GM23338 (cell line): ENCODE measurements at regions not wholly inside any gene's neighbourhood (a gene's known extent, or its start where the extent isn't known, plus 50 kb on each side); places are given as distances from the start of the nearest gene placed in this dataset.

ENCODE experiments used
- ATAC-seq: fragments of 200-7000 bp; cut with Tn5 transposase; 3 replicates; pipeline ENCODE4 v1.9.1; 2020
- DNase-seq: peaks from one replicate; pipeline ENCODE4 v3.0.0-alpha.2; 2015; ENCODE audit warnings: low spot score
- H2AFZ ChIP-seq: fragments of 200-600 bp; sonication (generic); 2 replicates; pipeline ENCODE4 v1.8.0; 2016; ENCODE audit warnings: antibody characterized with exemption, mild to moderate bottlenecking, moderate library complexity
- H3F3A ChIP-seq: fragments of 200-600 bp; sonication (generic); replicated peaks from 2 replicates; pipeline ENCODE4 v1.8.0; 2017; ENCODE audit warnings: antibody characterized with exemption, mixed run types, low read depth
- H3K27ac ChIP-seq: fragments of 200-600 bp; sonication (generic); 2 replicates; pipeline ENCODE4 v1.6.1; 2016; ENCODE audit warnings: low read depth
- H3K27me3 ChIP-seq: fragments of 200-600 bp; sonication (generic); 2 replicates; pipeline ENCODE4 v1.8.0; 2016; ENCODE audit warnings: mild to moderate bottlenecking, mixed run types, moderate library complexity; ENCODE audit not compliant: insufficient read depth
- H3K36me3 ChIP-seq: fragments of 200-600 bp; sonication (generic); 2 replicates; pipeline ENCODE4 v1.8.0; 2016; ENCODE audit warnings: mild to moderate bottlenecking; ENCODE audit not compliant: insufficient read depth
- H3K4me1 ChIP-seq: fragments of 200-600 bp; sonication (generic); 2 replicates; pipeline ENCODE4 v1.8.0; 2016; ENCODE audit warnings: mild to moderate bottlenecking, moderate library complexity; ENCODE audit not compliant: insufficient read depth
- H3K4me2 ChIP-seq: fragments of 200-600 bp; sonication (generic); 2 replicates; pipeline ENCODE4 v1.7.1; 2017; ENCODE audit warnings: mixed run types
- H3K4me3 ChIP-seq: fragments of 200-600 bp; sonication (generic); 2 replicates; pipeline ENCODE4 v1.6.1; 2016; ENCODE audit warnings: mixed run types
- H3K79me2 ChIP-seq: fragments of 200-600 bp; sonication (generic); replicated peaks from 2 replicates; pipeline ENCODE4 v1.8.0; 2017; ENCODE audit warnings: mild to moderate bottlenecking; ENCODE audit not compliant: insufficient read depth
- H3K9me2 ChIP-seq: fragments of 200-600 bp; sonication (generic); 2 replicates; pipeline ENCODE4 v1.8.0; 2017; ENCODE audit not compliant: insufficient read depth
- H4K20me1 ChIP-seq: fragments of 200-600 bp; sonication (generic); replicated peaks from 2 replicates; pipeline ENCODE4 v1.8.0; 2017; ENCODE audit warnings: mild to moderate bottlenecking; ENCODE audit not compliant: insufficient read depth
- H3K27ac Mint-ChIP-seq: 2 replicates; pipeline ENCODE4 v1.8.0; 2020; ENCODE audit warnings: inconsistent platforms, mild to moderate bottlenecking, moderate library complexity, mixed read lengths
- H3K27me3 Mint-ChIP-seq: 3 replicates; pipeline ENCODE4 v1.8.0; 2022; ENCODE audit warnings: low read depth, mild to moderate bottlenecking, moderate library complexity, mixed read lengths, inconsistent platforms; ENCODE audit not compliant: insufficient read depth, poor library complexity
- H3K36me3 Mint-ChIP-seq: 3 replicates; pipeline ENCODE4 v1.8.0; 2021; ENCODE audit warnings: low read depth, mild to moderate bottlenecking, inconsistent platforms, moderate library complexity, mixed read lengths
- H3K4me1 Mint-ChIP-seq: 3 replicates; pipeline ENCODE4 v1.8.0; 2020; ENCODE audit warnings: mild to moderate bottlenecking, inconsistent platforms, mixed read lengths
- H3K4me3 Mint-ChIP-seq: 3 replicates; pipeline ENCODE4 v1.8.0; 2021; ENCODE audit warnings: moderate library complexity, mild to moderate bottlenecking, inconsistent platforms, mixed read lengths
- H3K9me3 Mint-ChIP-seq: 3 replicates; pipeline ENCODE4 v1.8.0; 2020; ENCODE audit warnings: moderate library complexity, mild to moderate bottlenecking, inconsistent platforms, mixed read lengths
- CREB1 ChIP-seq: fragments of 250-450 bp; sonication (Bioruptor Pico); IDR thresholded peaks from 2 replicates; pipeline ENCODE4 v1.5.0; 2020; ENCODE audit warnings: low read depth, mild to moderate bottlenecking, moderate library complexity
- EZH2 ChIP-seq: fragments of 200-600 bp; sonication (generic); IDR thresholded peaks from one replicate; pipeline ENCODE4 v1.8.0; 2017; ENCODE audit warnings: antibody characterized with exemption, mild to moderate bottlenecking, low read depth; ENCODE audit not compliant: unreplicated experiment
- EZH2phosphoT487 ChIP-seq: fragments of 200-600 bp; sonication (generic); IDR thresholded peaks from one replicate; pipeline ENCODE4 v1.8.1; 2018; ENCODE audit warnings: antibody characterized with exemption; ENCODE audit not compliant: unreplicated experiment
- JUNB ChIP-seq: IDR thresholded peaks from one replicate; pipeline ENCODE4 v1.6.1; 2016; ENCODE audit warnings: antibody characterized with exemption; ENCODE audit not compliant: unreplicated experiment
- NANOG ChIP-seq: IDR thresholded peaks from 2 replicates; pipeline ENCODE4 v1.6.1; 2016; ENCODE audit warnings: antibody characterized with exemption, borderline replicate concordance
- POLR2AphosphoS5 ChIP-seq: IDR thresholded peaks from 2 replicates; pipeline ENCODE4 v1.6.1; 2016; ENCODE audit warnings: antibody characterized with exemption, low read depth
- REST ChIP-seq: IDR thresholded peaks from one replicate; pipeline ENCODE4 v1.6.1; 2018; ENCODE audit warnings: antibody characterized with exemption; ENCODE audit not compliant: unreplicated experiment
- STAT1 ChIP-seq: IDR thresholded peaks from one replicate; pipeline ENCODE4 v1.6.1; 2016; ENCODE audit warnings: antibody characterized with exemption; ENCODE audit not compliant: unreplicated experiment
- ZNF114 ChIP-seq: fragments of 250-450 bp; sonication (Bioruptor Pico); IDR thresholded peaks from 2 replicates; pipeline ENCODE4 v1.5.0; 2020; ENCODE audit warnings: mild to moderate bottlenecking, moderate library complexity
- ZNF331 ChIP-seq: fragments of 250-450 bp; sonication (Bioruptor Pico); IDR thresholded peaks from 2 replicates; pipeline ENCODE4 v1.5.0; 2020; ENCODE audit warnings: low read depth, mild to moderate bottlenecking, moderate library complexity
- TF ChIP-seq, protein P1 (sequence below), 2 experiments: fragments of 200-600 bp in 1 of 2; sonication (generic) in 1 of 2; conservative IDR thresholded peaks; 2 replicates each; pipeline versions ENCODE4 v1.5.1 to v1.6.1; 2016 to 2017; ENCODE audit warnings: antibody characterized with exemption in 2 of 2, low read depth in 2 of 2, mild to moderate bottlenecking in 2 of 2, moderate library complexity in 1 of 2
- TF ChIP-seq, protein P2 (sequence below): IDR thresholded peaks from 2 replicates; pipeline ENCODE4 v1.6.1; 2016; ENCODE audit warnings: antibody characterized with exemption

DNA sequence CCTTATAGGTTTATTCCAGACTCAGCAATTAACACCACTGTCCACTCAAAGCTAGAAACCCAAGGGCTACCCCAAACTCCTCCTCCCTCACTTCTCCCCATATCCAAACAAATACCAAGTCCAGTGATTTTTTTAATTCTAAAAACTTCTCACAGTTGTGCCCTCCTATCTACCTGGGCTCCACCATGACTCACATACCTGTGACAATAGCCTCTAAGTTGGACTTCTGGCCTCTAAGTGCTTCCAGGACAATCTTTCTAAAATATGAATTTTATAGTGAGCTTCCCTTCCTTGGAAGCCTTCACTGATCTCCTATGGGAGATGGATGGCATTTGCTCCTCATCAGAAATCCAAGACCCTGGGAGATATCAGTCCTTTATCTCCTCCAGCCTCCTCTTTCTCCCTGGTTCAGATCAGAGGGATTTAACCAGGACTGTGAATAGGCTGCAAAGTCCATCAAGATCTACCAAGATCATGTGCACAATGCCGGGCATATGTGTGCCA lies 219.3 kb downstream of the TOMM20 start (continued):
- TF ChIP-seq, protein P1, sequence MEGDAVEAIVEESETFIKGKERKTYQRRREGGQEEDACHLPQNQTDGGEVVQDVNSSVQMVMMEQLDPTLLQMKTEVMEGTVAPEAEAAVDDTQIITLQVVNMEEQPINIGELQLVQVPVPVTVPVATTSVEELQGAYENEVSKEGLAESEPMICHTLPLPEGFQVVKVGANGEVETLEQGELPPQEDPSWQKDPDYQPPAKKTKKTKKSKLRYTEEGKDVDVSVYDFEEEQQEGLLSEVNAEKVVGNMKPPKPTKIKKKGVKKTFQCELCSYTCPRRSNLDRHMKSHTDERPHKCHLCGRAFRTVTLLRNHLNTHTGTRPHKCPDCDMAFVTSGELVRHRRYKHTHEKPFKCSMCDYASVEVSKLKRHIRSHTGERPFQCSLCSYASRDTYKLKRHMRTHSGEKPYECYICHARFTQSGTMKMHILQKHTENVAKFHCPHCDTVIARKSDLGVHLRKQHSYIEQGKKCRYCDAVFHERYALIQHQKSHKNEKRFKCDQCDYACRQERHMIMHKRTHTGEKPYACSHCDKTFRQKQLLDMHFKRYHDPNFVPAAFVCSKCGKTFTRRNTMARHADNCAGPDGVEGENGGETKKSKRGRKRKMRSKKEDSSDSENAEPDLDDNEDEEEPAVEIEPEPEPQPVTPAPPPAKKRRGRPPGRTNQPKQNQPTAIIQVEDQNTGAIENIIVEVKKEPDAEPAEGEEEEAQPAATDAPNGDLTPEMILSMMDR (conservative IDR thresholded peaks at IDR 0.05; ENCODE audit: low read depth in 2 of 2): no peak
- no peak for TF ChIP-seq JUNB
- no peak for TF ChIP-seq EZH2
- TF ChIP-seq, protein P2, sequence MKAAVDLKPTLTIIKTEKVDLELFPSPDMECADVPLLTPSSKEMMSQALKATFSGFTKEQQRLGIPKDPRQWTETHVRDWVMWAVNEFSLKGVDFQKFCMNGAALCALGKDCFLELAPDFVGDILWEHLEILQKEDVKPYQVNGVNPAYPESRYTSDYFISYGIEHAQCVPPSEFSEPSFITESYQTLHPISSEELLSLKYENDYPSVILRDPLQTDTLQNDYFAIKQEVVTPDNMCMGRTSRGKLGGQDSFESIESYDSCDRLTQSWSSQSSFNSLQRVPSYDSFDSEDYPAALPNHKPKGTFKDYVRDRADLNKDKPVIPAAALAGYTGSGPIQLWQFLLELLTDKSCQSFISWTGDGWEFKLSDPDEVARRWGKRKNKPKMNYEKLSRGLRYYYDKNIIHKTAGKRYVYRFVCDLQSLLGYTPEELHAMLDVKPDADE: no peak
- TF ChIP-seq EZH2phosphoT487: no peak
- TF ChIP-seq CREB1 (CRISPR knock-in tag): no peak
- TF ChIP-seq ZNF114 (CRISPR knock-in tag): no peak

- no peak for ATAC-seq
- TF ChIP-seq CREB1 (CRISPR knock-in tag): no peak
- no peaks in the 10 kb centered on the region for H4K20me1 ChIP-seq
- H3K36me3 Mint-ChIP-seq: no peaks in the 10 kb centered on the region
- no peaks in the 10 kb centered on the region for H3K79me2 ChIP-seq
- no peaks in the 10 kb centered on the region for H3F3A ChIP-seq
- no peaks in the 10 kb centered on the region for H3K27me3 ChIP-seq
- H3K4me1 ChIP-seq: peaks cover 14% of the 10 kb centered on the region; the same call in 1 of the 2 replicates
- H2AFZ ChIP-seq: no peak overlapping the region
- no peak overlapping the region for H3K4me3 Mint-ChIP-seq
- DNase-seq: no peak
- H3K4me3 ChIP-seq: no peak overlapping the region
- peaks cover 4% of the 10 kb centered on the region for H3K27me3 Mint-ChIP-seq
- H3K27ac ChIP-seq: no peak overlapping the region
- H3K27ac Mint-ChIP-seq: no peak overlapping the region
- H3K9me3 Mint-ChIP-seq: no peaks in the 10 kb centered on the region
- H3K4me1 Mint-ChIP-seq: peaks cover 16% of the 10 kb centered on the region
- H3K4me2 ChIP-seq: no peak overlapping the region
- no peaks in the 10 kb centered on the region for H3K9me2 ChIP-seq
- H3K36me3 ChIP-seq: no peaks in the 10 kb centered on the region
These were observed 220.1 kb downstream of the TOMM20 start for GRCh38 chr1:234908571-234908970.

- Histone ChIP-seq H4K20me1 (no peaks in the 10 kb centered on the region), H3K27ac (no peak overlapping the region), H3F3A (no peaks in the 10 kb centered on the region), H3K4me1 (peaks cover 8% of the 10 kb centered on the region; the same call in 1 of the 2 replicates), H3K4me2 (no peak overlapping the region), H3K4me3 (no peak overlapping the region), H2AFZ (0 out of 2 replicates have a peak overlapping the region, but pooled peaks have one; percentile 39), H3K79me2 (no peaks in the 10 kb centered on the region), H3K36me3 (no peaks in the 10 kb centered on the region), H3K27me3 (no peaks in the 10 kb centered on the region), H3K9me2 (no peaks in the 10 kb centered on the region)
- no peak overlapping the region for H3K4me3 Mint-ChIP-seq
- peaks cover 10% of the 10 kb centered on the region for H3K4me1 Mint-ChIP-seq
- no peak overlapping the region for H3K27ac Mint-ChIP-seq
- H3K36me3 Mint-ChIP-seq: no peaks in the 10 kb centered on the region
- H3K27me3 Mint-ChIP-seq: no peaks in the 10 kb centered on the region
- ATAC-seq (no peak), DNase-seq (no peak)
- H3K9me3 Mint-ChIP-seq: no peaks in the 10 kb centered on the region
- TF ChIP-seq, protein P1 (conservative IDR thresholded peaks at IDR 0.05; ENCODE audit: low read depth in 2 of 2): no peak
- no peak for TF ChIP-seq NANOG
- no peak for TF ChIP-seq ZNF331 (CRISPR knock-in tag)
- no peak for TF ChIP-seq EZH2
- TF ChIP-seq STAT1: no peak
- TF ChIP-seq, protein P2: no peak
- TF ChIP-seq ZNF114 (CRISPR knock-in tag): no peak
- TF ChIP-seq REST: no peak
- no peak for TF ChIP-seq POLR2AphosphoS5
- TF ChIP-seq CREB1 (CRISPR knock-in tag): no peak
These were observed 220.7 kb downstream of the TOMM20 start for GRCh38 chr1:234907940-234908405.
